HUDEP-2 (cell line): ENCODE measurements at regions not wholly inside any gene's neighbourhood (a gene's known extent, or its start where the extent isn't known, plus 50 kb on each side); places are given as distances from the start of the nearest gene placed in this dataset.

Source experiments
- DNase-seq, 76 experiments: peaks; one replicate each; lab custom pipeline; 2025; ENCODE audit not compliant: unreplicated experiment in 76 of 76; lab: John Stamatoyannopoulos, UW

GRCh38 chr5:105448271-105448670, 1885.7 kb upstream of the NUDT12 start:
- no peak for DNase-seq

- no peak for DNase-seq
These were observed 1867.9 kb upstream of the NUDT12 start for GRCh38 chr5:105430516-105430915.

- no peak for DNase-seq
These were observed 1866.1 kb upstream of the NUDT12 start for GRCh38 chr5:105428451-105429380.

GRCh38 chr5:105414067-105414466, 1851.5 kb upstream of the NUDT12 start:
- DNase-seq: no peak

GRCh38 chr5:105413406-105413990, 1850.9 kb upstream of the NUDT12 start:
- no peak for DNase-seq

GRCh38 chr5:105409695-105410094, 1847.1 kb upstream of the NUDT12 start:
- DNase-seq: no peak

GRCh38 chr5:105407200-105407599, 1844.6 kb upstream of the NUDT12 start:
- DNase-seq: no peak

GRCh38 chr5:105397749-105398148, 1835.2 kb upstream of the NUDT12 start:
- no peak for DNase-seq

- DNase-seq: no peak
These were observed 1830.1 kb upstream of the NUDT12 start for GRCh38 chr5:105392710-105393149.

GRCh38 chr5:105392122-105392709, 1829.6 kb upstream of the NUDT12 start:
- DNase-seq: no peak

GRCh38 chr5:105380126-105380525, 1817.5 kb upstream of the NUDT12 start:
- DNase-seq: no peak

- DNase-seq: no peak
These were observed 1808.6 kb upstream of the NUDT12 start for GRCh38 chr5:105371169-105371568.

- peak in 11 of 76 experiments; percentile 4 to 65 (median 46) for DNase-seq
These were observed 1788.0 kb upstream of the NUDT12 start for GRCh38 chr5:105350486-105351140.

GRCh38 chr5:105331558-105331957, 1769.0 kb upstream of the NUDT12 start:
- DNase-seq: no peak

GRCh38 chr5:105330185-105330584, 1767.6 kb upstream of the NUDT12 start:
- DNase-seq: no peak

- DNase-seq: no peak
These were observed 1742.3 kb upstream of the NUDT12 start for GRCh38 chr5:105304859-105305258.

- no peak for DNase-seq
These were observed 1726.4 kb upstream of the NUDT12 start for GRCh38 chr5:105288946-105289345.

GRCh38 chr5:105283134-105283533, 1720.5 kb upstream of the NUDT12 start:
- no peak for DNase-seq

- DNase-seq: no peak
These were observed 1711.5 kb upstream of the NUDT12 start for GRCh38 chr5:105274079-105274478.

GRCh38 chr5:105263515-105263914, 1700.9 kb upstream of the NUDT12 start:
- DNase-seq: peak in 9 of 76 experiments; percentile 9 to 40 (median 19)

- DNase-seq: no peak
These were observed 1697.1 kb upstream of the NUDT12 start for GRCh38 chr5:105259581-105260217.
